ENCODE measurements at regions not wholly inside any gene's neighbourhood (a gene's known extent, or its start where the extent isn't known, plus 50 kb on each side); places are given as distances from the start of the nearest gene placed in this dataset.

- no peak overlapping the region for H3K4me3 ChIP-seq (ENCODE audit: low read length)
Observed at GRCh38 chr1:187477535-187477934, 648.8 kb downstream of the PLA2G4A start.

DNA sequence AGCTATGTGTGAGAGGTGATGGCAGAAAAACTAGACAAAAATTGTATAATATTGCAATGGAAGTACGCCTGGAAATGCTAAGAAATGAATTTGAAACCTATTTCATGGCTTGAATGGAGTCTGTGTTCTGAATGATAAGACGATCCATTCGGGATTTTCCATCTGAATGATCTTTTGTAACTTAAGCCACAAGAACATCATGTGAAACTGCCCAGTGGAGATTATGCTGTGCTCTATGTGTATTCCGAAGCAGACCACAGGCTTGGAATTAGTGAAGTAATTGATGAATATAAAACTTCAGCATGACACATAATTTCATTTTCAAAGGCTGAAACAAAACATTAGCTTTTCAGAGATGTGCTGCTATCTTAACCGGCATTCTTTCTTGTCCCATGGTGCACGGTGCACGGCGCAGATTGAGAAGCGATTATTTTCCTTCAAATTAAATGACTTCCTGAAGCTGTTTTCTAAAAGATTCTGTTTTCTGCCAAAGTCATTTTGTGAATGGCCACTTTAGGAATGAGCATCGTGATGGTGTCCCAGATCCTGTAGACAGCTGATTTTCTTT lies 652.9 kb downstream of the PLA2G4A start:
- Histone ChIP-seq H3K9me3 (replicated peaks; ENCODE audit: control insufficient read depth, low read depth, low read length) (no peaks in the 10 kb centered on the region), H3K36me3 (ENCODE audit: control insufficient read depth, insufficient read depth, low read length) (no peaks in the 10 kb centered on the region), H3K27ac (ENCODE audit: low read length) (no peak overlapping the region), H3K4me1 (ENCODE audit: control insufficient read depth, insufficient read depth, low read length) (no peaks in the 10 kb centered on the region), H3K4me3 (ENCODE audit: low read length) (no peak overlapping the region), H3K27me3 (ENCODE audit: control insufficient read depth, insufficient read depth, low read length) (no peaks in the 10 kb centered on the region)
- WGBS (ENCODE audit: insufficient coverage) = 30% methylated on average over 5 of the region's 10 CpGs
- peak; percentile 9 for DNase-seq

More at GRCh38 chr1:187477535-187477934, 648.8 kb downstream of the PLA2G4A start:
- no peak overlapping the region for H3K27ac ChIP-seq (ENCODE audit: low read length)
- no peaks in the 10 kb centered on the region for H3K36me3 ChIP-seq (ENCODE audit: control insufficient read depth, insufficient read depth, low read length)
- H3K4me1 ChIP-seq (ENCODE audit: control insufficient read depth, insufficient read depth, low read length) = no peaks in the 10 kb centered on the region
- H3K9me3 ChIP-seq (replicated peaks; ENCODE audit: control insufficient read depth, low read depth, low read length) = no peaks in the 10 kb centered on the region
- H3K27me3 ChIP-seq (ENCODE audit: control insufficient read depth, insufficient read depth, low read length) = no peaks in the 10 kb centered on the region
- WGBS (ENCODE audit: insufficient coverage) = no CpG with 5 or more reads among the region's 4 CpGs
- DNase-seq = no peak

DNA sequence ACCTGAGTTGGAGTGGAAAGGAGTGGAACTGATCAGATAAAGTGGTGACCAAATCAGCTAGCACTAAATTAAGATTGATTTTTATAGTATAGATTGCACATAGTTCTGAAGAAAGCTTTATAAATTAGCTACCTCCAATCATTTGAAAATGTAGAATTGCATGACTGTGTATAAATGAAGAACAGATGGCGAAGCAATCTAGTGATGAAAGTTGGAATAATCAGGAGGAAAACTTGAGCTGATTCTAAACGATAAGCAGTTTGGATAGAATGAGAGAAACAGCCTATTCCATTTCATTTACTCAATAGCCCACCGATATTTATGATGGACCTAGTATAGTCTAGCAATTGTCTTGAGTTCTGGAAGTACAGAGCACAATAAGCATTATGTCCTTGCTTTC lies 661.5 kb downstream of the PLA2G4A start:
- no CpG with 5 or more reads among the region's 3 CpGs for WGBS (ENCODE audit: insufficient coverage)
- Histone ChIP-seq H3K4me1 (ENCODE audit: control insufficient read depth, insufficient read depth, low read length) (no peaks in the 10 kb centered on the region), H3K9me3 (replicated peaks; ENCODE audit: control insufficient read depth, low read depth, low read length) (no peaks in the 10 kb centered on the region), H3K36me3 (ENCODE audit: control insufficient read depth, insufficient read depth, low read length) (no peaks in the 10 kb centered on the region), H3K27ac (ENCODE audit: low read length) (no peak overlapping the region), H3K4me3 (ENCODE audit: low read length) (no peak overlapping the region), H3K27me3 (ENCODE audit: control insufficient read depth, insufficient read depth, low read length) (no peaks in the 10 kb centered on the region)
- DNase-seq = no peak

DNA sequence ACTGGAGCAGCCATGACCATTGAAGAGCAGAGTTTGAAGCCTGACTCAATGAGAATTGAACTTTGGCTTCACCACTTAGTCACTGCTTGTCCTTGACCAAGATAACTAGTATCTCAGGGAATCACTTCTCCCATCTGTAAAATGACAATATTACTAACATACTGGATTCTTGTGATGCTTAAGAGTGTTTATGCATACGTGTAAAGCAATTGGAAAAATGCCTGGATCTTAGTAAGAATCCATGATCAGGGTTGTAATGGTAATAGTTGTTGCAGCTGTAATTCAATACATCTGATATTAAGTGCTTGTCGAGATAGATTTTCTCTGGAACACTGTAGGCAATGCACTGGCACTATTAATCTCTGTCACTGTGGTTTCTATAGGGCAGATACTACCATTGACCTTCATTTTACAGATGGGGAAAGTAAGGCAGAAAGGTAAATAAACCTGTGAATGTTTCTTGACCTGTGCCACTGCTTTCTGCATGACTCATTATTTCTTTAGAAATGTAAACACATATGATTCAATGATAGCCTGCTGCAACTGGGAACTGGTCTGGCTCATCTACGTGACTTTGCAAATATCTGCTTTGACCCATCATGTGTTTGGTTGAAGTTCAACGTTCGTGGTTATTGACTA lies 662.5 kb downstream of the PLA2G4A start:
- Histone ChIP-seq H3K27ac (ENCODE audit: low read length) (no peak overlapping the region), H3K9me3 (replicated peaks; ENCODE audit: control insufficient read depth, low read depth, low read length) (no peaks in the 10 kb centered on the region), H3K36me3 (ENCODE audit: control insufficient read depth, insufficient read depth, low read length) (no peaks in the 10 kb centered on the region), H3K27me3 (ENCODE audit: control insufficient read depth, insufficient read depth, low read length) (no peaks in the 10 kb centered on the region), H3K4me3 (ENCODE audit: low read length) (no peak overlapping the region), H3K4me1 (ENCODE audit: control insufficient read depth, insufficient read depth, low read length) (no peaks in the 10 kb centered on the region)
- no peak for DNase-seq
- 81% methylated on average over 3 of the region's 5 CpGs for WGBS (ENCODE audit: insufficient coverage)

- no peaks in the 10 kb centered on the region for H3K36me3 ChIP-seq (ENCODE audit: control insufficient read depth, insufficient read depth, low read length)
- no CpG with 5 or more reads among the region's 1 CpG for WGBS (ENCODE audit: insufficient coverage)
Observed at GRCh38 chr1:187498028-187498427, 669.3 kb downstream of the PLA2G4A start.

DNA sequence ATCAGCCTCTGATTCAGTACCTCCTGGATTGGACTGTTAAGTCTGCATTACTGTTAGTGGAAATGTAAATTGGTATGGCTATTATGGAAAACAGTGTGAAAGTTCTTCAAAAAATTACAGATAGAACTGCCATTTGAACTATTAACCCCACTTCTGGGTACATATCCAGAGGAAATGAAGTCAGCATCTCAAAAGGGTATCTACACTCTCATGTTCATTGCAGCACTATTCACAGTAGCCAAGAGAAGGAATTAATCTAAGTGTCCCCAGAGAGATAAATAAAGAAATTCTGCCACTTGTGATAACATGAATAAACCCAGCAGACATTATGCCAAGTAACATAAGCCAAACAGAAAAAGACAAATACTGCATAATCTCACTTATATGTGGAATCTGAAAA lies 676.0 kb downstream of the PLA2G4A start:
- no peaks in the 10 kb centered on the region for H3K27me3 ChIP-seq (ENCODE audit: control insufficient read depth, insufficient read depth, low read length)
- no peak overlapping the region for H3K4me3 ChIP-seq (ENCODE audit: low read length)
- no peaks in the 10 kb centered on the region for H3K4me1 ChIP-seq (ENCODE audit: control insufficient read depth, insufficient read depth, low read length)
- DNase-seq = peak; percentile 14
- H3K9me3 ChIP-seq (replicated peaks; ENCODE audit: control insufficient read depth, low read depth, low read length) = no peaks in the 10 kb centered on the region
- H3K36me3 ChIP-seq (ENCODE audit: control insufficient read depth, insufficient read depth, low read length) = no peaks in the 10 kb centered on the region
- no peak overlapping the region for H3K27ac ChIP-seq (ENCODE audit: low read length)

More at GRCh38 chr1:187498028-187498427, 669.3 kb downstream of the PLA2G4A start:
- Histone ChIP-seq H3K27me3 (ENCODE audit: control insufficient read depth, insufficient read depth, low read length) (no peaks in the 10 kb centered on the region), H3K4me3 (ENCODE audit: low read length) (no peak overlapping the region), H3K27ac (ENCODE audit: low read length) (no peak overlapping the region), H3K4me1 (ENCODE audit: control insufficient read depth, insufficient read depth, low read length) (no peaks in the 10 kb centered on the region), H3K9me3 (replicated peaks; ENCODE audit: control insufficient read depth, low read depth, low read length) (no peaks in the 10 kb centered on the region)
- no peak for DNase-seq

DNA sequence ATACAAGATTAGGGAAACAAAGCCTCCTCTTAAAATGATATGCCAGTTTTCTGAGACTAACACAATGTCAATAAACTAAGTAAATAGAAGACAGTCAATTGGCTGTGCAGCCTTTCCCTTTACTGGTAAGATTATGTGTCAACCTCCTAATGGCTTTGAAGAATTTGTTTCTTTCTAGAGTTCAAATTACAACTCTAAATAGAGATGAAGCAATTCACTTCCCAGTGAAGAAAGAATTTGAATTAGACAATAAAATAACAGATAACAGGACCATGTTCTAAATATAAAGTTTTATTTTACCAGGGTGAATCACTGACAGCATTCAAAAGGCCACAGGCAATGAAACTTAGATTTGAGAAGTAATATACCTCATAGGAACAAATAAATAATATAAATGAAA lies 680.3 kb downstream of the PLA2G4A start:
- H3K9me3 ChIP-seq (replicated peaks; ENCODE audit: control insufficient read depth, low read depth, low read length) = no peaks in the 10 kb centered on the region
- H3K4me1 ChIP-seq (ENCODE audit: control insufficient read depth, insufficient read depth, low read length) = no peaks in the 10 kb centered on the region
- DNase-seq = no peak
- no peaks in the 10 kb centered on the region for H3K27me3 ChIP-seq (ENCODE audit: control insufficient read depth, insufficient read depth, low read length)
- H3K36me3 ChIP-seq (ENCODE audit: control insufficient read depth, insufficient read depth, low read length) = no peaks in the 10 kb centered on the region
- H3K4me3 ChIP-seq (ENCODE audit: low read length) = no peak overlapping the region
- H3K27ac ChIP-seq (ENCODE audit: low read length) = no peak overlapping the region

- 75% methylated on average over 5 of the region's 5 CpGs for WGBS (ENCODE audit: insufficient coverage)
- Histone ChIP-seq H3K36me3 (ENCODE audit: control insufficient read depth, insufficient read depth, low read length) (no peaks in the 10 kb centered on the region), H3K4me1 (ENCODE audit: control insufficient read depth, insufficient read depth, low read length) (no peaks in the 10 kb centered on the region), H3K27me3 (ENCODE audit: control insufficient read depth, insufficient read depth, low read length) (no peaks in the 10 kb centered on the region), H3K4me3 (ENCODE audit: low read length) (no peak overlapping the region), H3K27ac (ENCODE audit: low read length) (no peak overlapping the region), H3K9me3 (replicated peaks; ENCODE audit: control insufficient read depth, low read depth, low read length) (no peaks in the 10 kb centered on the region)
- DNase-seq = no peak
Observed at GRCh38 chr1:187513190-187513589, 684.4 kb downstream of the PLA2G4A start.

GRCh38 chr1:187514110-187514509 lies 685.4 kb downstream of the PLA2G4A start:
- no peak for DNase-seq
- Histone ChIP-seq H3K4me1 (ENCODE audit: control insufficient read depth, insufficient read depth, low read length) (no peaks in the 10 kb centered on the region), H3K36me3 (ENCODE audit: control insufficient read depth, insufficient read depth, low read length) (no peaks in the 10 kb centered on the region), H3K4me3 (ENCODE audit: low read length) (no peak overlapping the region), H3K27ac (ENCODE audit: low read length) (no peak overlapping the region), H3K27me3 (ENCODE audit: control insufficient read depth, insufficient read depth, low read length) (no peaks in the 10 kb centered on the region), H3K9me3 (replicated peaks; ENCODE audit: control insufficient read depth, low read depth, low read length) (no peaks in the 10 kb centered on the region)
- WGBS (ENCODE audit: insufficient coverage) = no CpG with 5 or more reads among the region's 3 CpGs

- no peak overlapping the region for H3K4me3 ChIP-seq (ENCODE audit: low read length)
- WGBS (ENCODE audit: insufficient coverage) = no CpG with 5 or more reads among the region's 1 CpG
- H3K27me3 ChIP-seq (ENCODE audit: control insufficient read depth, insufficient read depth, low read length) = no peaks in the 10 kb centered on the region
- no peaks in the 10 kb centered on the region for H3K36me3 ChIP-seq (ENCODE audit: control insufficient read depth, insufficient read depth, low read length)
- no peak for DNase-seq
- H3K9me3 ChIP-seq (replicated peaks; ENCODE audit: control insufficient read depth, low read depth, low read length) = no peaks in the 10 kb centered on the region
- H3K27ac ChIP-seq (ENCODE audit: low read length) = no peak overlapping the region
- no peaks in the 10 kb centered on the region for H3K4me1 ChIP-seq (ENCODE audit: control insufficient read depth, insufficient read depth, low read length)
Observed at GRCh38 chr1:187516874-187517273, 688.1 kb downstream of the PLA2G4A start.

- DNase-seq = no peak
- H3K4me1 ChIP-seq (ENCODE audit: control insufficient read depth, insufficient read depth, low read length) = no peaks in the 10 kb centered on the region
- no peaks in the 10 kb centered on the region for H3K9me3 ChIP-seq (replicated peaks; ENCODE audit: control insufficient read depth, low read depth, low read length)
- no peaks in the 10 kb centered on the region for H3K27me3 ChIP-seq (ENCODE audit: control insufficient read depth, insufficient read depth, low read length)
- no peak overlapping the region for H3K27ac ChIP-seq (ENCODE audit: low read length)
- WGBS (ENCODE audit: insufficient coverage) = 78% methylated on average over 1 of the region's 1 CpG
- H3K4me3 ChIP-seq (ENCODE audit: low read length) = no peak overlapping the region
- no peaks in the 10 kb centered on the region for H3K36me3 ChIP-seq (ENCODE audit: control insufficient read depth, insufficient read depth, low read length)
Observed at GRCh38 chr1:187517546-187517945, 688.8 kb downstream of the PLA2G4A start.

Data from muscle of leg (tissue), 3 donors.